ENCODE measurements at regions not wholly inside any gene's neighbourhood (a gene's known extent, or its start where the extent isn't known, plus 50 kb on each side); places are given as distances from the start of the nearest gene placed in this dataset.

GRCh38 chr1:213570487-213570886 is 417.3 kb upstream of the PROX1 start:
- TF ChIP-seq POLR2A (IDR thresholded peaks at IDR 0.05): no peak
- no peak for TF ChIP-seq CTCF (IDR thresholded peaks at IDR 0.05 in 8 of 11, conservative IDR thresholded peaks at IDR 0.05 in 3 of 11)
- no peak for TF ChIP-seq POLR2AphosphoS5 (IDR thresholded peaks at IDR 0.05)
